Chondrocyte (in vitro differentiated cells): ENCODE measurements at regions not wholly inside any gene's neighbourhood (a gene's known extent, or its start where the extent isn't known, plus 50 kb on each side); places are given as distances from the start of the nearest gene placed in this dataset.

Experiments used
- DNase-seq: peaks from one replicate; pipeline ENCODE4 v3.0.0; 2021; ENCODE audit warnings: mixed read lengths, low spot score
- H3K27ac Mint-ChIP-seq: one replicate; pipeline ENCODE4 v1.8.0; 2021; ENCODE audit warnings: mild to moderate bottlenecking, moderate library complexity, mixed read lengths; ENCODE audit not compliant: unreplicated experiment
- H3K27me3 Mint-ChIP-seq: 2 replicates; pipeline ENCODE4 v1.8.0; 2021; ENCODE audit warnings: low read depth, mixed read lengths
- H3K36me3 Mint-ChIP-seq: 2 replicates; pipeline ENCODE4 v1.8.0; 2021; ENCODE audit warnings: low read depth, mixed read lengths
- H3K4me1 Mint-ChIP-seq: 2 replicates; pipeline ENCODE4 v1.8.0; 2021; ENCODE audit warnings: low read depth, mild to moderate bottlenecking, mixed read lengths
- H3K4me3 Mint-ChIP-seq: one replicate; pipeline ENCODE4 v1.8.0; 2021; ENCODE audit warnings: mild to moderate bottlenecking, moderate library complexity, mixed read lengths; ENCODE audit not compliant: unreplicated experiment
- H3K9me3 Mint-ChIP-seq: 2 replicates; pipeline ENCODE4 v1.8.0; 2021; ENCODE audit warnings: low read depth, mixed read lengths
- CTCF ChIP-seq: fragments of 200-600 bp; sonication (generic); IDR thresholded peaks from 2 replicates; pipeline ENCODE4 v1.5.0; 2021; ENCODE audit warnings: antibody characterized with exemption, mild to moderate bottlenecking, moderate library complexity

- H3K4me1 Mint-ChIP-seq: peaks cover 8% of the 10 kb centered on the region
- TF ChIP-seq CTCF: no peak
- no peak for DNase-seq
- no peaks in the 10 kb centered on the region for H3K36me3 Mint-ChIP-seq
- no peaks in the 10 kb centered on the region for H3K27me3 Mint-ChIP-seq
- peaks cover 4% of the 10 kb centered on the region for H3K9me3 Mint-ChIP-seq
- no peak overlapping the region for H3K27ac Mint-ChIP-seq
- H3K4me3 Mint-ChIP-seq: no peak overlapping the region
These were observed 879.2 kb upstream of the INTU start for GRCh38 chr4:126753592-126753991.

- no peak overlapping the region for H3K27ac Mint-ChIP-seq
- H3K27me3 Mint-ChIP-seq: no peaks in the 10 kb centered on the region
- no peak for TF ChIP-seq CTCF
- H3K36me3 Mint-ChIP-seq: no peaks in the 10 kb centered on the region
- DNase-seq: no peak
- no peak overlapping the region for H3K4me3 Mint-ChIP-seq
- H3K9me3 Mint-ChIP-seq: no peaks in the 10 kb centered on the region
- peaks cover 18% of the 10 kb centered on the region for H3K4me1 Mint-ChIP-seq
These were observed 877.3 kb upstream of the INTU start for GRCh38 chr4:126755506-126755905.

- no peak overlapping the region for H3K27ac Mint-ChIP-seq
- TF ChIP-seq CTCF: no peak
- no peaks in the 10 kb centered on the region for H3K27me3 Mint-ChIP-seq
- no peak overlapping the region for H3K4me3 Mint-ChIP-seq
- DNase-seq: no peak
- H3K4me1 Mint-ChIP-seq: peaks cover 18% of the 10 kb centered on the region
- no peaks in the 10 kb centered on the region for H3K36me3 Mint-ChIP-seq
- H3K9me3 Mint-ChIP-seq: no peaks in the 10 kb centered on the region
These were observed 876.5 kb upstream of the INTU start for GRCh38 chr4:126756050-126756829.

GRCh38 chr4:126757219-126757618, 875.5 kb upstream of the INTU start:
- TF ChIP-seq CTCF: no peak
- Mint-ChIP-seq H3K27me3 (no peaks in the 10 kb centered on the region), H3K27ac (no peak overlapping the region), H3K36me3 (peaks cover 1% of the 10 kb centered on the region), H3K4me1 (peaks cover 18% of the 10 kb centered on the region), H3K9me3 (no peaks in the 10 kb centered on the region), H3K4me3 (no peak overlapping the region)
- DNase-seq: no peak

GRCh38 chr4:126758493-126758892, 874.3 kb upstream of the INTU start:
- no peak for DNase-seq
- peaks cover 1% of the 10 kb centered on the region for H3K36me3 Mint-ChIP-seq

More at GRCh38 chr4:126758493-126758892, 874.3 kb upstream of the INTU start:
- H3K4me1 Mint-ChIP-seq: peaks cover 18% of the 10 kb centered on the region
- no peak for TF ChIP-seq CTCF
- H3K27me3 Mint-ChIP-seq: no peaks in the 10 kb centered on the region
- H3K27ac Mint-ChIP-seq: no peak overlapping the region
- H3K4me3 Mint-ChIP-seq: no peak overlapping the region
- peaks cover 6% of the 10 kb centered on the region for H3K9me3 Mint-ChIP-seq
